T-helper 2 cell treated with Interferon-gamma antibody and Interleukin-4, amounts not matched to agents 5 μg/mL and 100 μg/mL, for 36 hours (primary cell): ENCODE measurements at regions not wholly inside any gene's neighbourhood (a gene's known extent, or its start where the extent isn't known, plus 50 kb on each side); places are given as distances from the start of the nearest gene placed in this dataset.

ENCODE experiments used
- DNase-seq: peaks from one replicate; pipeline ENCODE4 v3.0.0; 2021; ENCODE audit warnings: low spot score
- H3K27ac Mint-ChIP-seq: one replicate; pipeline ENCODE4 v1.8.0; 2021; ENCODE audit warnings: mild to moderate bottlenecking, mixed read lengths
- H3K27me3 Mint-ChIP-seq: one replicate; pipeline ENCODE4 v1.8.0; 2021; ENCODE audit warnings: low read depth, mixed read lengths
- H3K36me3 Mint-ChIP-seq: one replicate; pipeline ENCODE4 v1.8.0; 2021; ENCODE audit warnings: low read depth, mixed read lengths
- H3K4me1 Mint-ChIP-seq: one replicate; pipeline ENCODE4 v1.8.0; 2021; ENCODE audit warnings: low read depth, mixed read lengths
- H3K4me3 Mint-ChIP-seq: one replicate; pipeline ENCODE4 v1.8.0; 2022; ENCODE audit warnings: mild to moderate bottlenecking, moderate library complexity, mixed read lengths
- H3K9me3 Mint-ChIP-seq: one replicate; pipeline ENCODE4 v1.8.0; 2021; ENCODE audit warnings: mixed read lengths

GRCh38 chr18:56199580-56200330 is 438.6 kb downstream of the TXNL1 start:
- Mint-ChIP-seq H3K27me3 (no peaks in the 10 kb centered on the region), H3K9me3 (peaks cover 4% of the 10 kb centered on the region), H3K4me3 (no peak overlapping the region), H3K36me3 (no peaks in the 10 kb centered on the region), H3K4me1 (no peaks in the 10 kb centered on the region), H3K27ac (no peak overlapping the region)
- no peak for DNase-seq

GRCh38 chr18:56197241-56197859 is 441.0 kb downstream of the TXNL1 start:
- no peak overlapping the region for H3K4me3 Mint-ChIP-seq
- H3K27me3 Mint-ChIP-seq = no peaks in the 10 kb centered on the region
- H3K4me1 Mint-ChIP-seq = no peaks in the 10 kb centered on the region
- DNase-seq = no peak
- no peaks in the 10 kb centered on the region for H3K36me3 Mint-ChIP-seq
- H3K9me3 Mint-ChIP-seq = no peaks in the 10 kb centered on the region
- H3K27ac Mint-ChIP-seq = no peak overlapping the region

GRCh38 chr18:56196495-56197225 is 441.7 kb downstream of the TXNL1 start:
- Mint-ChIP-seq H3K9me3 (no peaks in the 10 kb centered on the region), H3K36me3 (no peaks in the 10 kb centered on the region), H3K27me3 (no peaks in the 10 kb centered on the region), H3K27ac (no peak overlapping the region), H3K4me1 (no peaks in the 10 kb centered on the region), H3K4me3 (no peak overlapping the region)
- no peak for DNase-seq

- H3K27me3 Mint-ChIP-seq = no peaks in the 10 kb centered on the region
- H3K4me1 Mint-ChIP-seq = no peaks in the 10 kb centered on the region
- H3K9me3 Mint-ChIP-seq = peaks cover 3% of the 10 kb centered on the region
- DNase-seq = no peak
- no peak overlapping the region for H3K27ac Mint-ChIP-seq
- H3K4me3 Mint-ChIP-seq = no peak overlapping the region
- H3K36me3 Mint-ChIP-seq = no peaks in the 10 kb centered on the region
These were observed 447.1 kb downstream of the TXNL1 start for GRCh38 chr18:56191334-56191733.

- Mint-ChIP-seq H3K4me3 (no peak overlapping the region), H3K27ac (no peak overlapping the region), H3K4me1 (no peaks in the 10 kb centered on the region), H3K36me3 (no peaks in the 10 kb centered on the region), H3K27me3 (no peaks in the 10 kb centered on the region), H3K9me3 (peaks cover 7% of the 10 kb centered on the region)
- DNase-seq = no peak
These were observed 448.8 kb downstream of the TXNL1 start for GRCh38 chr18:56189615-56190014.

- Mint-ChIP-seq H3K36me3 (no peaks in the 10 kb centered on the region), H3K27ac (no peak overlapping the region), H3K9me3 (peaks cover 7% of the 10 kb centered on the region), H3K4me1 (no peaks in the 10 kb centered on the region), H3K4me3 (no peak overlapping the region), H3K27me3 (no peaks in the 10 kb centered on the region)
- DNase-seq = no peak
These were observed 449.7 kb downstream of the TXNL1 start for GRCh38 chr18:56188529-56189275.

- Mint-ChIP-seq H3K27ac (no peak overlapping the region), H3K4me1 (no peaks in the 10 kb centered on the region)
These were observed 452.1 kb downstream of the TXNL1 start for GRCh38 chr18:56186319-56186718.

GRCh38 chr18:56185126-56185525 is 453.3 kb downstream of the TXNL1 start:
- Mint-ChIP-seq H3K27me3 (no peaks in the 10 kb centered on the region), H3K9me3 (peaks cover 7% of the 10 kb centered on the region), H3K36me3 (no peaks in the 10 kb centered on the region), H3K4me1 (no peaks in the 10 kb centered on the region), H3K27ac (no peak overlapping the region), H3K4me3 (no peak overlapping the region)
- DNase-seq = no peak

More at GRCh38 chr18:56186319-56186718, 452.1 kb downstream of the TXNL1 start:
- DNase-seq = no peak
- Mint-ChIP-seq H3K27me3 (no peaks in the 10 kb centered on the region), H3K9me3 (peaks cover 7% of the 10 kb centered on the region), H3K4me3 (no peak overlapping the region), H3K36me3 (no peaks in the 10 kb centered on the region)

GRCh38 chr18:56176751-56177150 is 461.6 kb downstream of the TXNL1 start:
- Mint-ChIP-seq H3K27me3 (no peaks in the 10 kb centered on the region), H3K27ac (no peak overlapping the region), H3K36me3 (no peaks in the 10 kb centered on the region), H3K4me3 (no peak overlapping the region), H3K4me1 (no peaks in the 10 kb centered on the region), H3K9me3 (no peaks in the 10 kb centered on the region)
- DNase-seq = no peak

GRCh38 chr18:56175330-56176001 is 462.9 kb downstream of the TXNL1 start:
- no peaks in the 10 kb centered on the region for H3K36me3 Mint-ChIP-seq
- H3K27me3 Mint-ChIP-seq = no peaks in the 10 kb centered on the region
- no peak overlapping the region for H3K27ac Mint-ChIP-seq

GRCh38 chr18:56173542-56174220 is 464.7 kb downstream of the TXNL1 start:
- no peak overlapping the region for H3K4me3 Mint-ChIP-seq

More at GRCh38 chr18:56175330-56176001, 462.9 kb downstream of the TXNL1 start:
- DNase-seq = no peak
- no peaks in the 10 kb centered on the region for H3K9me3 Mint-ChIP-seq
- no peak overlapping the region for H3K4me3 Mint-ChIP-seq
- no peaks in the 10 kb centered on the region for H3K4me1 Mint-ChIP-seq

GRCh38 chr18:56172527-56172926 is 465.9 kb downstream of the TXNL1 start:
- Mint-ChIP-seq H3K27me3 (no peaks in the 10 kb centered on the region), H3K36me3 (no peaks in the 10 kb centered on the region), H3K27ac (no peak overlapping the region), H3K4me3 (no peak overlapping the region), H3K4me1 (no peaks in the 10 kb centered on the region), H3K9me3 (no peaks in the 10 kb centered on the region)
- DNase-seq = no peak

More at GRCh38 chr18:56173542-56174220, 464.7 kb downstream of the TXNL1 start:
- Mint-ChIP-seq H3K9me3 (no peaks in the 10 kb centered on the region), H3K27ac (no peak overlapping the region), H3K27me3 (no peaks in the 10 kb centered on the region), H3K4me1 (no peaks in the 10 kb centered on the region), H3K36me3 (no peaks in the 10 kb centered on the region)
- no peak for DNase-seq

- Mint-ChIP-seq H3K9me3 (no peaks in the 10 kb centered on the region), H3K36me3 (no peaks in the 10 kb centered on the region), H3K4me1 (no peaks in the 10 kb centered on the region), H3K27ac (no peak overlapping the region), H3K27me3 (no peaks in the 10 kb centered on the region), H3K4me3 (no peak overlapping the region)
- DNase-seq = no peak
These were observed 466.5 kb downstream of the TXNL1 start for GRCh38 chr18:56171848-56172247.
